HUES48 (cell line): ENCODE measurements at regions not wholly inside any gene's neighbourhood (a gene's known extent, or its start where the extent isn't known, plus 50 kb on each side); places are given as distances from the start of the nearest gene placed in this dataset.
A peak's percentile ranks its signal among the peaks of the same experiment; 100 is the strongest.

Experiments
- H3K27ac ChIP-seq: one replicate; pipeline ENCODE4 v1.7.0; 2013; ENCODE audit warnings: low read depth, low read length, inconsistent platforms
- H3K27me3 ChIP-seq: 2 replicates; pipeline ENCODE4 v1.6.1; 2013; ENCODE audit warnings: mild to moderate bottlenecking, low read length; ENCODE audit not compliant: control insufficient read depth, insufficient read depth
- H3K36me3 ChIP-seq: 2 replicates; pipeline ENCODE4 v1.6.1; 2013; ENCODE audit warnings: low read length; ENCODE audit not compliant: control insufficient read depth, insufficient read depth
- H3K4me1 ChIP-seq: 2 replicates; pipeline ENCODE4 v1.6.1; 2013; ENCODE audit warnings: mild to moderate bottlenecking, low read length; ENCODE audit not compliant: control insufficient read depth, insufficient read depth
- H3K4me3 ChIP-seq: 2 replicates; pipeline ENCODE4 v1.5.1; 2013; ENCODE audit warnings: mild to moderate bottlenecking, low read depth, low read length
- H3K9ac ChIP-seq: 2 replicates; pipeline ENCODE4 v1.6.1; 2013; ENCODE audit warnings: mild to moderate bottlenecking, low read depth, low read length, moderate library complexity
- H3K9me3 ChIP-seq: 2 replicates; pipeline ENCODE4 v1.6.1; 2013; ENCODE audit warnings: low read length; ENCODE audit not compliant: control insufficient read depth, insufficient read depth

GRCh38 chr1:234977875-234978396 lies 150.7 kb downstream of the TOMM20 start:
- Histone ChIP-seq H3K9ac (no peak overlapping the region), H3K4me3 (no peak overlapping the region), H3K27me3 (no peaks in the 10 kb centered on the region), H3K27ac (no peak overlapping the region), H3K9me3 (no peaks in the 10 kb centered on the region), H3K36me3 (no peaks in the 10 kb centered on the region), H3K4me1 (peaks cover 8% of the 10 kb centered on the region; the same call in 1 of the 2 replicates)

- H3K36me3 ChIP-seq: no peaks in the 10 kb centered on the region
- no peaks in the 10 kb centered on the region for H3K9me3 ChIP-seq
- H3K27me3 ChIP-seq: no peaks in the 10 kb centered on the region
- H3K4me1 ChIP-seq: peaks cover 16% of the 10 kb centered on the region; the same call in 1 of the 2 replicates
- H3K27ac ChIP-seq: no peak overlapping the region
- H3K9ac ChIP-seq: no peak overlapping the region
- H3K4me3 ChIP-seq: no peak overlapping the region
These were observed 151.6 kb downstream of the TOMM20 start for GRCh38 chr1:234976861-234977680.

GRCh38 chr1:234975941-234976860 lies 152.4 kb downstream of the TOMM20 start:
- Histone ChIP-seq H3K4me3 (no peak overlapping the region), H3K9ac (no peak overlapping the region), H3K27ac (no peak overlapping the region), H3K36me3 (no peaks in the 10 kb centered on the region), H3K27me3 (no peaks in the 10 kb centered on the region), H3K9me3 (no peaks in the 10 kb centered on the region), H3K4me1 (peaks cover 25% of the 10 kb centered on the region)

- no peaks in the 10 kb centered on the region for H3K9me3 ChIP-seq
- H3K27ac ChIP-seq: peak overlapping the region; percentile 53
- H3K36me3 ChIP-seq: no peaks in the 10 kb centered on the region
- H3K27me3 ChIP-seq: no peaks in the 10 kb centered on the region
- no peak overlapping the region for H3K9ac ChIP-seq
- no peak overlapping the region for H3K4me3 ChIP-seq
- peaks cover 33% of the 10 kb centered on the region for H3K4me1 ChIP-seq
These were observed 153.3 kb downstream of the TOMM20 start for GRCh38 chr1:234975122-234975940.

GRCh38 chr1:234973426-234974250 lies 155.0 kb downstream of the TOMM20 start:
- H3K4me1 ChIP-seq: peaks cover 36% of the 10 kb centered on the region
- H3K27me3 ChIP-seq: peaks cover 5% of the 10 kb centered on the region; the same call in 1 of the 2 replicates
- H3K36me3 ChIP-seq: no peaks in the 10 kb centered on the region
- H3K27ac ChIP-seq: no peak overlapping the region
- no peak overlapping the region for H3K9ac ChIP-seq
- no peaks in the 10 kb centered on the region for H3K9me3 ChIP-seq
- no peak overlapping the region for H3K4me3 ChIP-seq

GRCh38 chr1:234972411-234973191 lies 156.0 kb downstream of the TOMM20 start:
- Histone ChIP-seq H3K9ac (no peak overlapping the region), H3K27ac (peak overlapping the region; percentile 52), H3K27me3 (peaks cover 8% of the 10 kb centered on the region; the same call in 1 of the 2 replicates), H3K9me3 (no peaks in the 10 kb centered on the region), H3K4me1 (peaks cover 35% of the 10 kb centered on the region), H3K4me3 (no peak overlapping the region), H3K36me3 (no peaks in the 10 kb centered on the region)

GRCh38 chr1:234971586-234972297 lies 156.9 kb downstream of the TOMM20 start:
- H3K27ac ChIP-seq: peak overlapping the region; percentile 84

GRCh38 chr1:234970731-234971476 lies 157.7 kb downstream of the TOMM20 start:
- peaks cover 8% of the 10 kb centered on the region; the same call in 1 of the 2 replicates for H3K27me3 ChIP-seq
- H3K9ac ChIP-seq: peak overlapping the region; percentile 16; the same call in 1 of the 2 replicates
- no peaks in the 10 kb centered on the region for H3K9me3 ChIP-seq
- 0 out of 2 replicates have a peak overlapping the region, but pooled peaks have one; percentile 18 for H3K4me3 ChIP-seq
- peak overlapping the region; percentile 84 for H3K27ac ChIP-seq
- peaks cover 35% of the 10 kb centered on the region for H3K4me1 ChIP-seq
- H3K36me3 ChIP-seq: no peaks in the 10 kb centered on the region

More at GRCh38 chr1:234971586-234972297, 156.9 kb downstream of the TOMM20 start:
- peak overlapping the region; percentile 16; the same call in 1 of the 2 replicates for H3K9ac ChIP-seq
- H3K9me3 ChIP-seq: no peaks in the 10 kb centered on the region
- H3K4me1 ChIP-seq: peaks cover 35% of the 10 kb centered on the region
- no peaks in the 10 kb centered on the region for H3K36me3 ChIP-seq
- no peak overlapping the region for H3K4me3 ChIP-seq
- peaks cover 8% of the 10 kb centered on the region; the same call in 1 of the 2 replicates for H3K27me3 ChIP-seq
